ENCODE measurements at regions not wholly inside any gene's neighbourhood (a gene's known extent, or its start where the extent isn't known, plus 50 kb on each side); places are given as distances from the start of the nearest gene placed in this dataset.
"Not testable (repeated sequence)": the region's sequence is repeated elsewhere in the genome, so short reads cannot be mapped to it uniquely, and the experiment has no call there.

- ChIA-PET CTCF (interaction anchor here (0.8 to 1.6 kb wide), 4 partner anchors 10 to 124 kb away, joined by 3 to 5 read pairs (median 3); no protein-coding TSS in a partner anchor), POLR2A (interaction anchor here (0.6 kb wide), 1 partner anchor 59 kb away, joined by 3 read pairs; no protein-coding TSS in a partner anchor)
- WGBS (ENCODE audit: insufficient coverage), result 0% methylated on average over 3 of the region's 3 CpGs
- H3K27ac ChIP-seq (ENCODE audit: insufficient read depth in 1 of 2, low read depth in 1 of 2, low read length in 2 of 2, poor library complexity in 1 of 2, severe bottlenecking in 2 of 2), result peak overlapping the region; percentile 36 to 74
- H3K4me1 ChIP-seq (ENCODE audit: control extremely low read depth in 1 of 4, control insufficient read depth in 4 of 4, insufficient read depth in 4 of 4, low read length in 3 of 4), result peaks cover 0 to 34% (median 7%) of the 10 kb centered on the region in 4 experiments
- peak in 1 of 3 donors; percentile 29 for DNase-seq
- H3K9me3 ChIP-seq (ENCODE audit: control extremely low read depth in 1 of 5, control insufficient read depth in 4 of 5, insufficient read depth in 2 of 5, low read depth in 1 of 5, low read length in 4 of 5), result no peaks in the 10 kb centered on the region
- no peaks in the 10 kb centered on the region for H3K27me3 ChIP-seq (replicated peaks in 2 of 5; ENCODE audit: control insufficient read depth in 4 of 5, insufficient read depth in 5 of 5, low read length in 4 of 5)
- peak overlapping the region in 1 of 7 experiments; percentile 14 for H3K4me3 ChIP-seq (ENCODE audit: control insufficient read depth in 1 of 7, extremely low read depth in 1 of 7, insufficient read depth in 4 of 7, low read depth in 2 of 7, low read length in 6 of 7)
- no peaks in the 10 kb centered on the region for H3K36me3 ChIP-seq (ENCODE audit: control insufficient read depth in 4 of 4, insufficient read depth in 4 of 4, low read length in 3 of 4)
Observed at GRCh38 chr9:625613-626012, 215.9 kb upstream of the DMRT1 start.

GRCh38 chr9:626114-626513 lies 215.4 kb upstream of the DMRT1 start:
- DNase-seq; H3K4me3 ChIP-seq (ENCODE audit: control insufficient read depth in 1 of 7, extremely low read depth in 1 of 7, insufficient read depth in 4 of 7, low read depth in 2 of 7, low read length in 6 of 7); POLR2A ChIA-PET; H3K27me3 ChIP-seq (replicated peaks in 2 of 5; ENCODE audit: control insufficient read depth in 4 of 5, insufficient read depth in 5 of 5, low read length in 4 of 5); H3K27ac ChIP-seq (ENCODE audit: insufficient read depth in 1 of 2, low read depth in 1 of 2, low read length in 2 of 2, poor library complexity in 1 of 2, severe bottlenecking in 2 of 2); H3K9me3 ChIP-seq (ENCODE audit: control extremely low read depth in 1 of 5, control insufficient read depth in 4 of 5, insufficient read depth in 2 of 5, low read depth in 1 of 5, low read length in 4 of 5); H3K36me3 ChIP-seq (ENCODE audit: control insufficient read depth in 4 of 4, insufficient read depth in 4 of 4, low read length in 3 of 4): not testable (repeated sequence)
- CTCF ChIA-PET, result interaction anchor here (0.8 to 1.1 kb wide), 3 partner anchors 12 to 124 kb away, joined by 3 read pairs; no protein-coding TSS in a partner anchor
- no CpG with 5 or more reads among the region's 9 CpGs for WGBS (ENCODE audit: insufficient coverage)
- H3K4me1 ChIP-seq (ENCODE audit: control extremely low read depth in 1 of 4, control insufficient read depth in 4 of 4, insufficient read depth in 4 of 4, low read length in 3 of 4), result peaks cover 0 to 34% (median 7%) of the 10 kb centered on the region in 4 experiments

DNA sequence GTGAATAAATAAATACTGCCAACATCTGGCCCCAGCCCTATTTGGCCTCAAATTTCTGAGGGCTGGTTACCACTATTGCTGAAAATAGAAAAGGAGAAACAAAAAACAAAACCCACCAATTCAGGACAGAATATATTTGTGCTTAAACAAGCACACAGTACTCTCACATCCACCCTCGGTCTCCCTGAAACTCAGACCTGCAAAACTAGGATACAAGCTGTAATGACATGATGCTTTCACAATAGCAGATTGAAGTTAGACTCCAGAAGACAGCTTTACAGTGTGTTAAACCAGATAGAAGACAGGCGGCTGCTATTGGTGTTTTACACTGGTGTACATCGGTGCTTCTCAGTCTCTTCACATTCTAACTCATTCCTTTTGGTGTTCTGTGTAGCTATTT lies 214.9 kb upstream of the DMRT1 start:
- ChIA-PET POLR2A (no interaction called here), CTCF (interaction anchor here (0.6 to 1.3 kb wide), 3 partner anchors 11 to 125 kb away, joined by 3 to 8 read pairs (median 3); no protein-coding TSS in a partner anchor)
- WGBS (ENCODE audit: insufficient coverage), result 100% methylated on average over 1 of the region's 3 CpGs
- H3K9me3 ChIP-seq (ENCODE audit: control extremely low read depth in 1 of 5, control insufficient read depth in 4 of 5, insufficient read depth in 2 of 5, low read depth in 1 of 5, low read length in 4 of 5), result no peaks in the 10 kb centered on the region
- no peak overlapping the region for H3K27ac ChIP-seq (ENCODE audit: insufficient read depth in 1 of 2, low read depth in 1 of 2, low read length in 2 of 2, poor library complexity in 1 of 2, severe bottlenecking in 2 of 2)
- no peak overlapping the region for H3K4me3 ChIP-seq (ENCODE audit: control insufficient read depth in 1 of 7, extremely low read depth in 1 of 7, insufficient read depth in 4 of 7, low read depth in 2 of 7, low read length in 6 of 7)
- DNase-seq, result peak in 1 of 3 donors; percentile 36
- H3K27me3 ChIP-seq (replicated peaks in 2 of 5; ENCODE audit: control insufficient read depth in 4 of 5, insufficient read depth in 5 of 5, low read length in 4 of 5), result no peaks in the 10 kb centered on the region
- peaks cover 0 to 37% (median 9%) of the 10 kb centered on the region in 4 experiments for H3K4me1 ChIP-seq (ENCODE audit: control extremely low read depth in 1 of 4, control insufficient read depth in 4 of 4, insufficient read depth in 4 of 4, low read length in 3 of 4)
- H3K36me3 ChIP-seq (ENCODE audit: control insufficient read depth in 4 of 4, insufficient read depth in 4 of 4, low read length in 3 of 4), result no peaks in the 10 kb centered on the region

GRCh38 chr9:627336-627970 lies 214.0 kb upstream of the DMRT1 start:
- Histone ChIP-seq H3K27me3 (replicated peaks in 2 of 5; ENCODE audit: control insufficient read depth in 4 of 5, insufficient read depth in 5 of 5, low read length in 4 of 5) (no peaks in the 10 kb centered on the region), H3K36me3 (ENCODE audit: control insufficient read depth in 4 of 4, insufficient read depth in 4 of 4, low read length in 3 of 4) (no peaks in the 10 kb centered on the region), H3K27ac (ENCODE audit: insufficient read depth in 1 of 2, low read depth in 1 of 2, low read length in 2 of 2, poor library complexity in 1 of 2, severe bottlenecking in 2 of 2) (no peak overlapping the region), H3K4me1 (ENCODE audit: control extremely low read depth in 1 of 4, control insufficient read depth in 4 of 4, insufficient read depth in 4 of 4, low read length in 3 of 4) (peaks cover 0 to 38% (median 10%) of the 10 kb centered on the region in 4 experiments), H3K9me3 (ENCODE audit: control extremely low read depth in 1 of 5, control insufficient read depth in 4 of 5, insufficient read depth in 2 of 5, low read depth in 1 of 5, low read length in 4 of 5) (no peaks in the 10 kb centered on the region), H3K4me3 (ENCODE audit: control insufficient read depth in 1 of 7, extremely low read depth in 1 of 7, insufficient read depth in 4 of 7, low read depth in 2 of 7, low read length in 6 of 7) (no peak overlapping the region)
- peak in 1 of 3 donors; percentile 26 for DNase-seq
- no CpG with 5 or more reads among the region's 2 CpGs for WGBS (ENCODE audit: insufficient coverage)
- CTCF ChIA-PET, result interaction anchor here (0.6 to 1.3 kb wide), 4 partner anchors 10 to 126 kb away, joined by 3 to 8 read pairs (median 4); no protein-coding TSS in a partner anchor
- POLR2A ChIA-PET, result no interaction called here

DNA sequence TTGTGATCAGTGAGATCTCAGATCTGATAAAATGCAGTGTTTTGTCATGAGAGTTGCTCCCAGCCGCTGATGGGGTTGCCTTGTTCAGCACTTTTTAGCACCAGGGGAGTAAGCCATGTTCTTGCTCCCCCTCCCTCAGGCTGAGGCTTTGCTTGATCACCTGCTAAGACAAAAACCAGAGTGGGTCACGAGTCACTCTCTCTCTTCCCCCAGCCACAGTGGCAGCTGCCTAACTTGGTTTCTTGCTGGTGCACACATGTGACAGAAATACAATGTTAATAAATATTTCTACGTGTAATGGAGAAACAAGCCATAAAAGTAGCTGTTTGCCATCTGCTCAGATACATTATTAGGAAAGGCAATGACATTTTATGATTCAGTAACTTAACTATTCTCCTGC lies 212.4 kb upstream of the DMRT1 start:
- no peak overlapping the region for H3K27ac ChIP-seq (ENCODE audit: insufficient read depth in 1 of 2, low read depth in 1 of 2, low read length in 2 of 2, poor library complexity in 1 of 2, severe bottlenecking in 2 of 2)
- H3K36me3 ChIP-seq (ENCODE audit: control insufficient read depth in 4 of 4, insufficient read depth in 4 of 4, low read length in 3 of 4), result no peaks in the 10 kb centered on the region
- POLR2A ChIA-PET, result no interaction called here
- peak in 2 of 3 donors; percentile 41 to 67 for DNase-seq
- H3K9me3 ChIP-seq (ENCODE audit: control extremely low read depth in 1 of 5, control insufficient read depth in 4 of 5, insufficient read depth in 2 of 5, low read depth in 1 of 5, low read length in 4 of 5), result peaks cover 0 to 3% (median 2%) of the 10 kb centered on the region in 5 experiments
- H3K27me3 ChIP-seq (replicated peaks in 2 of 5; ENCODE audit: control insufficient read depth in 4 of 5, insufficient read depth in 5 of 5, low read length in 4 of 5), result no peaks in the 10 kb centered on the region
- peaks cover 0 to 37% (median 10%) of the 10 kb centered on the region in 4 experiments for H3K4me1 ChIP-seq (ENCODE audit: control extremely low read depth in 1 of 4, control insufficient read depth in 4 of 4, insufficient read depth in 4 of 4, low read length in 3 of 4)
- 0% methylated on average over 1 of the region's 3 CpGs for WGBS (ENCODE audit: insufficient coverage)
- CTCF ChIA-PET, result no interaction called here
- no peak overlapping the region for H3K4me3 ChIP-seq (ENCODE audit: control insufficient read depth in 1 of 7, extremely low read depth in 1 of 7, insufficient read depth in 4 of 7, low read depth in 2 of 7, low read length in 6 of 7)

GRCh38 chr9:630817-631216 lies 210.7 kb upstream of the DMRT1 start:
- H3K36me3 ChIP-seq (ENCODE audit: control insufficient read depth in 4 of 4, insufficient read depth in 4 of 4, low read length in 3 of 4), result no peaks in the 10 kb centered on the region
- peaks cover 0 to 21% (median 7%) of the 10 kb centered on the region in 4 experiments for H3K4me1 ChIP-seq (ENCODE audit: control extremely low read depth in 1 of 4, control insufficient read depth in 4 of 4, insufficient read depth in 4 of 4, low read length in 3 of 4)
- no peak overlapping the region for H3K27ac ChIP-seq (ENCODE audit: insufficient read depth in 1 of 2, low read depth in 1 of 2, low read length in 2 of 2, poor library complexity in 1 of 2, severe bottlenecking in 2 of 2)
- no peaks in the 10 kb centered on the region for H3K27me3 ChIP-seq (replicated peaks in 2 of 5; ENCODE audit: control insufficient read depth in 4 of 5, insufficient read depth in 5 of 5, low read length in 4 of 5)
- CTCF ChIA-PET, result interaction anchor here (0.8 kb wide), 1 partner anchor 11 kb away, joined by 3 read pairs; no protein-coding TSS in a partner anchor
- no peak overlapping the region for H3K4me3 ChIP-seq (ENCODE audit: control insufficient read depth in 1 of 7, extremely low read depth in 1 of 7, insufficient read depth in 4 of 7, low read depth in 2 of 7, low read length in 6 of 7)
- WGBS (ENCODE audit: insufficient coverage), result 94% methylated on average over 4 of the region's 7 CpGs
- POLR2A ChIA-PET, result no interaction called here
- no peak for DNase-seq
- H3K9me3 ChIP-seq (ENCODE audit: control extremely low read depth in 1 of 5, control insufficient read depth in 4 of 5, insufficient read depth in 2 of 5, low read depth in 1 of 5, low read length in 4 of 5), result peaks cover 0 to 8% (median 3%) of the 10 kb centered on the region in 5 experiments

DNA sequence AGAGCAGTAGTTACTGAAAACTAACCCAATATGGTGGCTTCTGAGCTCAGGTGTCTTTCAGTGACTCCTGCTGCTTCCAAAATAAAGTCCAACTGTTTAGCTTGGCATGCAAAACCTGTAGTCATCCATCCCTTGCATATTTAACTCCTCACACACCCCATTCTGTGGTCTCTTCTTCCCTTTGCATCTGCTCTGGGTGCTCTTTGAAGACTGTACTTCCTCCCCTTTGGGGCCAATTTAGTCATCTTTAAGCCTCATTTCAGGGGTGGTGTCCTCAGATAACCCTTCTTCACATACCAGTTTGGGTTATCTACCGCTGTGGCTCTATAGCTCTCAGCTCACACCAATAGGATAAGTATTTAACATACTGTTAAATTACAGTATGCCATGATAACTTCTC lies 209.9 kb upstream of the DMRT1 start:
- no peaks in the 10 kb centered on the region for H3K36me3 ChIP-seq (ENCODE audit: control insufficient read depth in 4 of 4, insufficient read depth in 4 of 4, low read length in 3 of 4)
- peaks cover 0 to 8% (median 3%) of the 10 kb centered on the region in 5 experiments for H3K9me3 ChIP-seq (ENCODE audit: control extremely low read depth in 1 of 5, control insufficient read depth in 4 of 5, insufficient read depth in 2 of 5, low read depth in 1 of 5, low read length in 4 of 5)
- no CpG with 5 or more reads among the region's 1 CpG for WGBS (ENCODE audit: insufficient coverage)
- peaks cover 0 to 18% (median 7%) of the 10 kb centered on the region in 4 experiments for H3K4me1 ChIP-seq (ENCODE audit: control extremely low read depth in 1 of 4, control insufficient read depth in 4 of 4, insufficient read depth in 4 of 4, low read length in 3 of 4)
- peak in 2 of 3 donors; percentile 38 to 62 for DNase-seq
- H3K27ac ChIP-seq (ENCODE audit: insufficient read depth in 1 of 2, low read depth in 1 of 2, low read length in 2 of 2, poor library complexity in 1 of 2, severe bottlenecking in 2 of 2), result no peak overlapping the region
- ChIA-PET POLR2A (no interaction called here), CTCF (interaction anchor here (0.7 to 1.1 kb wide), 3 partner anchors 19 to 125 kb away, joined by 3 to 4 read pairs (median 4); no protein-coding TSS in a partner anchor)
- H3K27me3 ChIP-seq (replicated peaks in 2 of 5; ENCODE audit: control insufficient read depth in 4 of 5, insufficient read depth in 5 of 5, low read length in 4 of 5), result no peaks in the 10 kb centered on the region
- H3K4me3 ChIP-seq (ENCODE audit: control insufficient read depth in 1 of 7, extremely low read depth in 1 of 7, insufficient read depth in 4 of 7, low read depth in 2 of 7, low read length in 6 of 7), result no peak overlapping the region

Measured in common myeloid progenitor, CD34-positive (primary cell).